ENCODE measurements at regions not wholly inside any gene's neighbourhood (a gene's known extent, or its start where the extent isn't known, plus 50 kb on each side); places are given as distances from the start of the nearest gene placed in this dataset.
"Not testable (repeated sequence)": the region's sequence is repeated elsewhere in the genome, so short reads cannot be mapped to it uniquely, and the experiment has no call there.

- H3K27ac ChIP-seq (ENCODE audit: low read depth in 2 of 2, low read length in 1 of 2); H3K36me3 ChIP-seq (replicated peaks in 1 of 2; ENCODE audit: control insufficient read depth in 1 of 2, insufficient read depth in 2 of 2, low read length in 1 of 2); H3K9me3 ChIP-seq; H3K4me1 ChIP-seq (ENCODE audit: control insufficient read depth in 1 of 2, insufficient read depth in 2 of 2, low read depth in 1 of 2, low read length in 1 of 2); H3K9me2 ChIP-seq; POLR2A ChIA-PET; H2AFZ ChIP-seq (ENCODE audit: low read depth); H3K9ac ChIP-seq; H3K27me3 ChIP-seq (ENCODE audit: insufficient read depth); DNase-seq; H4K20me1 ChIP-seq (ENCODE audit: insufficient read depth); H3F3A ChIP-seq (replicated peaks; ENCODE audit: insufficient read depth); H3K79me2 ChIP-seq (ENCODE audit: insufficient read depth); H3K4me3 ChIP-seq (ENCODE audit: low read depth in 2 of 2, low read length in 1 of 2); H3K4me2 ChIP-seq: not testable (repeated sequence)
- WGBS (ENCODE audit: low lambda C conversion rate), result 80% methylated on average over 1 of the region's 21 CpGs
- CTCF ChIA-PET, result interaction anchor here (2.0 to 2.2 kb wide), 2 partner anchors 12 to 258 kb away, joined by 14 to 25 read pairs; no protein-coding TSS in a partner anchor
These were observed 52.3 kb upstream of the LRRC30 start for GRCh38 chr18:7178568-7178967.

DNA sequence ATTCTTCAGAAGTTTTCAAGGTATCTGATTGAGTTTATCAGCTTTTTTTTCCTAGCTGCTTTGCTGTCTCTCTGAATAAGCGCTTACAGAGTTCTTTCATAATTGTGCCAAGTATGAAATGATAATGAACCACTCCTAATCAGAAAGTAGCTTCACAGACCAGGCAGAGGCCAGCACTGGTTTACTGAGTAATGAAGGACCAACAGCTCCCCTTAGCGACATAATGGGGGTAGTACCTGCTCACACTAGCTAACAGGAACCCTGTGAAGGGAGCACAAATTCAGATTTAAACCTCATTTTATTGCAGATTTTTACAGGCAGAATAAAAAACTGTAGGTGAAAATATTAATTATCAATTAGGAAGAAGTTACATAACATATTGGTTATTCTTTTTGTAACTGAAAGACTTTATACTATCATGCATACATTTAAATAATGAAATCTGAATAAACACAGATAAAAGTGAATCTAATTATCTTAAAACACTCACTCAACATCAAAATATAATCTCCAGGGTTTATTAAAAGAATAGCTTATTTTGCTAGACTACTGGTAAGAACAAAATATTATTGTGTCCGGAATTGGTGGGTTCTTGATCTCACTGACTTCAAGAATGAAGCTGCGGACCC, 53.7 kb upstream of the LRRC30 start:
- 31% methylated on average over 4 of the region's 4 CpGs for WGBS (ENCODE audit: low lambda C conversion rate)
- DNase-seq, result peak; percentile 86
- no peak overlapping the region for H3K4me2 ChIP-seq
- H2AFZ ChIP-seq (ENCODE audit: low read depth), result no peak overlapping the region
- no peak overlapping the region for H3K27ac ChIP-seq (ENCODE audit: low read depth in 2 of 2, low read length in 1 of 2)
- ChIA-PET POLR2A (interaction anchor here (0.6 kb wide), 1 partner anchor 1369 kb away, joined by 3 read pairs; no protein-coding TSS in a partner anchor), CTCF (interaction anchor here (0.6 to 2.2 kb wide), 39 partner anchors 9 to 1325 kb away, joined by 3 to 25 read pairs (median 4); no protein-coding TSS in a partner anchor)
- H3K36me3 ChIP-seq (replicated peaks in 1 of 2; ENCODE audit: control insufficient read depth in 1 of 2, insufficient read depth in 2 of 2, low read length in 1 of 2), result no peaks in the 10 kb centered on the region
- H3K4me3 ChIP-seq (ENCODE audit: low read depth in 2 of 2, low read length in 1 of 2), result no peak overlapping the region; a peak in 1 of 4 replicates
- no peaks in the 10 kb centered on the region for H3K9me3 ChIP-seq
- no peaks in the 10 kb centered on the region for H3F3A ChIP-seq (replicated peaks; ENCODE audit: insufficient read depth)
- H3K4me1 ChIP-seq (ENCODE audit: control insufficient read depth in 1 of 2, insufficient read depth in 2 of 2, low read depth in 1 of 2, low read length in 1 of 2), result no peaks in the 10 kb centered on the region
- no peak for TF ChIP-seq ELF1 (IDR thresholded peaks at IDR 0.05)
- TF ChIP-seq, protein P1, sequence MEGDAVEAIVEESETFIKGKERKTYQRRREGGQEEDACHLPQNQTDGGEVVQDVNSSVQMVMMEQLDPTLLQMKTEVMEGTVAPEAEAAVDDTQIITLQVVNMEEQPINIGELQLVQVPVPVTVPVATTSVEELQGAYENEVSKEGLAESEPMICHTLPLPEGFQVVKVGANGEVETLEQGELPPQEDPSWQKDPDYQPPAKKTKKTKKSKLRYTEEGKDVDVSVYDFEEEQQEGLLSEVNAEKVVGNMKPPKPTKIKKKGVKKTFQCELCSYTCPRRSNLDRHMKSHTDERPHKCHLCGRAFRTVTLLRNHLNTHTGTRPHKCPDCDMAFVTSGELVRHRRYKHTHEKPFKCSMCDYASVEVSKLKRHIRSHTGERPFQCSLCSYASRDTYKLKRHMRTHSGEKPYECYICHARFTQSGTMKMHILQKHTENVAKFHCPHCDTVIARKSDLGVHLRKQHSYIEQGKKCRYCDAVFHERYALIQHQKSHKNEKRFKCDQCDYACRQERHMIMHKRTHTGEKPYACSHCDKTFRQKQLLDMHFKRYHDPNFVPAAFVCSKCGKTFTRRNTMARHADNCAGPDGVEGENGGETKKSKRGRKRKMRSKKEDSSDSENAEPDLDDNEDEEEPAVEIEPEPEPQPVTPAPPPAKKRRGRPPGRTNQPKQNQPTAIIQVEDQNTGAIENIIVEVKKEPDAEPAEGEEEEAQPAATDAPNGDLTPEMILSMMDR (IDR thresholded peaks at IDR 0.05), result peak; percentile 58
- 0 out of 2 replicates have a peak, but pooled peaks have one; percentile 35 for TF ChIP-seq RCOR1 (IDR thresholded peaks at IDR 0.05; ENCODE audit: low read length)
- TF ChIP-seq MXI1 (IDR thresholded peaks at IDR 0.05; ENCODE audit: low read depth, low read length), result no peak
- peak; percentile 60; the same call in 1 of the 2 replicates for TF ChIP-seq SMC3 (IDR thresholded peaks at IDR 0.05; ENCODE audit: low read depth, low read length)
- TF ChIP-seq RAD21 (IDR thresholded peaks at IDR 0.05; ENCODE audit: low read length), result peak; percentile 91
- TF ChIP-seq REST (IDR thresholded peaks at IDR 0.05; ENCODE audit: low read depth, low read length), result no peak
- H3K27me3 ChIP-seq (ENCODE audit: insufficient read depth), result no peaks in the 10 kb centered on the region
- H3K79me2 ChIP-seq (ENCODE audit: insufficient read depth), result no peaks in the 10 kb centered on the region
- H3K9ac ChIP-seq, result no peak overlapping the region
- H4K20me1 ChIP-seq (ENCODE audit: insufficient read depth), result no peaks in the 10 kb centered on the region
- no peaks in the 10 kb centered on the region for H3K9me2 ChIP-seq

Data from SK-N-SH (cell line).